Fibroblast of pulmonary artery (primary cell): ENCODE measurements at regions not wholly inside any gene's neighbourhood (a gene's known extent, or its start where the extent isn't known, plus 50 kb on each side); places are given as distances from the start of the nearest gene placed in this dataset.
"Not testable (repeated sequence)": the region's sequence is repeated elsewhere in the genome, so short reads cannot be mapped to it uniquely, and the experiment has no call there.

Experiments
- DNase-seq: peaks from one replicate; pipeline ENCODE4 v3.0.0-alpha.2; 2010; ENCODE audit warnings: low read depth
- H3K4me3 ChIP-seq: replicated peaks from 2 replicates; pipeline ENCODE4 v1.5.1; 2011; ENCODE audit warnings: low read depth, mild to moderate bottlenecking, control low read depth, low read length, moderate library complexity
- CTCF ChIP-seq: IDR thresholded peaks from 2 replicates; pipeline ENCODE4 v1.5.1; 2011; ENCODE audit warnings: mild to moderate bottlenecking, control low read depth, low read length, inconsistent platforms; ENCODE audit errors: missing control alignments

GRCh38 chr3:155995525-155996370 lies 124.6 kb upstream of the KCNAB1 start:
- no peak overlapping the region for H3K4me3 ChIP-seq
- peak; percentile 78 for DNase-seq
- TF ChIP-seq CTCF: peak; percentile 71

DNA sequence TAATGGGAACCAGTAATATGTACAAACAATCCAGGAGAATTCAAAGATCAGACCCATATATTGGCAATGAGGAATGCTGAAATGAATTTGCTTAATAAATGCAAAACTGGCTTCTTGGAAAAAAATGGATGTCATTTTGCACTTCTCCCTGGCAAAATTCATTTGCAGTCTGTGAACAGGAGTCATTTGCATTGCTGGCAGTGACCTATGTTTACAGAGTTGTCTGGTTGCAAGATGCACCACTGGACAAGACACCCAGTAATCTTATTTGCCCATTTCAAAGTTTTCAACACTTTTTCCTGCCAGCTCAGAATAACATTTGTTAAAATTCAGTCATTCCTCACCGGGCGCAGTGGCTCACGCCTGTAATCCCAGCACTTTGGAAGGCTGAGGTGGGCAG lies 123.5 kb upstream of the KCNAB1 start:
- no peak overlapping the region for H3K4me3 ChIP-seq
- no peak for TF ChIP-seq CTCF
- no peak for DNase-seq

DNA sequence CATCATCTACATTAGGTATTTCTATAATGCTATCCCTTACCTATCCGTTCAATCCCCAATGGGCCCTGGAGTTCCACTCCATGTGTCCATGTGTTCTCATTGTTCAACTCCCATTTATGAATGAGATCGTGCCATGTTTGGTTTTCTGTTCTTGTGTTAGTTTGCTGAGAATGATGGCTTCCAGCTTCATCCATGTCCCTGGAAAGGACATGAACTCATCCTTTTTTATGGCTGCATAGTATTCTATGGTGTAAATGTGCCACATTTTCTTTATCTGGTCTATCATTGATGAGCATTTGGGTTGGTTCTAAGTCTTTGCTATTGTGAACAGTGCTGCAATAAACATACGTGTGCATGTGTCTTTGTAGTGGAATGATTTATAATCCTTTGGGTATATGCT lies 122.2 kb upstream of the KCNAB1 start:
- DNase-seq: not testable (repeated sequence)

GRCh38 chr3:156005736-156006135 lies 114.6 kb upstream of the KCNAB1 start:
- no peak for TF ChIP-seq CTCF
- no peak for DNase-seq
- H3K4me3 ChIP-seq: no peak overlapping the region

More for the DNA sequence above, 122.2 kb upstream of the KCNAB1 start:
- not testable (repeated sequence) for H3K4me3 ChIP-seq

GRCh38 chr3:156010829-156011228 lies 109.5 kb upstream of the KCNAB1 start:
- peak; percentile 13 for DNase-seq
- peak; percentile 31 for TF ChIP-seq CTCF
- H3K4me3 ChIP-seq: no peak overlapping the region

GRCh38 chr3:156014489-156014888 lies 105.9 kb upstream of the KCNAB1 start:
- H3K4me3 ChIP-seq: no peak overlapping the region
- no peak for TF ChIP-seq CTCF
- no peak for DNase-seq

DNA sequence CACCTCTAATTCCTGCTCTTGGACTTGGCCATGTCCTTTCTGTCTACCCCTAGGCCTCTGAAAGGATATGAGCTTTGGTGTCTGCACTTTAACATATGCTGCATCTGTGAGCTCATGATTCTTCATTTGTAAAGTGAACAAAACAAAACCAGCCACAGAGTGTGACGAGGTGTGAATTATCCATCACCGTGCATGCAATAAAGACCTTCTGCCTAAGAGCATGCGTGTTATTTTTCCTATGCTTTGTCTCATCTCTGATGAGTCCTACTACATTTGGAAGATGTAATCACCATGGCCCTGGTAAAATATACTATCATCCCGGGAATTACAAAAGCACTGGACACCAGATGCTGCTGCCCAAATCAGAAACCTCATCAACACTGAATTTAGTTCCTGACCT lies 103.5 kb upstream of the KCNAB1 start:
- no peak for DNase-seq
- no peak overlapping the region for H3K4me3 ChIP-seq
- TF ChIP-seq CTCF: no peak
